HG03139 (cell line): ENCODE measurements at regions not wholly inside any gene's neighbourhood (a gene's known extent, or its start where the extent isn't known, plus 50 kb on each side); places are given as distances from the start of the nearest gene placed in this dataset.
"Not testable (repeated sequence)": the region's sequence is repeated elsewhere in the genome, so short reads cannot be mapped to it uniquely, and the experiment has no call there.

Experiments used
- ATAC-seq: cut with Tn5 transposase; IDR thresholded peaks from one replicate; pipeline ENCODE4 v1.9.1; 2021; ENCODE audit not compliant: unreplicated experiment

DNA sequence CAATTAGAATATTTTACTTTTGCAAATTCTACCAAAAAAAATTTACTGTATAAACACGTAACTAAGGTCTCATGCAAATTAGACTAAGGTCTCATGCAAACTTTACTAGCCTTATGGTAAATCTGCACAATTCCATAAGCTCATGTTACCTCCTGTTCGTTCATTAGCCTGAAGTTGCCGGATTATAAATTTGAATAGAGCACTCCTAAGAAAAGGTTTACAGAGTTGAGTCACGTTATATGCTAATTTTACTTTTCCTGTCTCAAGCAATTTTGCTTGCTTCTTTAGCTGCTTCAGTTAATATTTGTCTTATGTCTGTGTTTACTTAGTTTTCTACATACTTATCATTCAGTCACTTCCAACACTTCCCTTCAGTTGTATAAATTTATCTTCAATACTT is 1434.0 kb upstream of the EYS start:
- no peak for ATAC-seq

DNA sequence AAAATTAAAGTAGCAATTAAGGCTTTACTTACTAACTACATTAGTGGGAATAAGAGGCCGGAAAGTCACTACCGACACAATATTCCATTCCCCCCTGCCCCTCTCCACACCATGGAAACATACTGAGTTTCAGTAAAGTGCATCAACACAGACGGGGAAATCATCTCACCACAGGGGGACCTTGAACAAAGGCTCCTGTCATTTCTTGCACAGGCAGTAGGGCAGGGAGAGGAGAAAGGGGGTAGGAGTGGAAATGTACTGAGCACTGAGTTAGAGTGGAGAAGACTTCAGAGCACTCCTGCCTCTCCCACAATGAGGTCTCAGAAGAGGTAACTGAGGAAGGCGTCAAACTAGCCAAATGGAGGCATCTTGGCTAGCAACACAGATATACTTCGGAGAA is 1426.9 kb upstream of the EYS start:
- no peak for ATAC-seq

GRCh38 chr6:67131827-67132226 is 1424.8 kb upstream of the EYS start:
- no peak for ATAC-seq

DNA sequence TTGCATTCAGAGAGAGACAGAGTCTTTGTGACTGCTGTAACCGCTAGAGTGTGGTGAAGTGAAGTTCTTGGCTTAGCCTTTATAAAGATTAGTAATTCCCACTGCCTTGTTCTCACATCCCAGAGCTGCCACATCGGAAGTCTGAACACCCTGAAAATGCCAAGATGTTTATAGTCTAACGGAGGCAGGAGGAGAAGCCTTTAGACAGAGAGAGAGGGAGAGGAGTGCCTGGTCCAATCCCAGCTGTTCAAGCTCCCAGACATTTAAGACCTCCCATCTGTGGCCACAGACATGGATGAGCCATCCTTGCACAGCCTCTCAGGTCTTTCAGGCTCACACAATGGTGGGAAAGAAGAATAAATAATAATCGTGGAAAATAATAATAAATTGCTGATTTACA is 1422.8 kb upstream of the EYS start:
- ATAC-seq = no peak

GRCh38 chr6:67127041-67127440 is 1420.0 kb upstream of the EYS start:
- no peak for ATAC-seq

DNA sequence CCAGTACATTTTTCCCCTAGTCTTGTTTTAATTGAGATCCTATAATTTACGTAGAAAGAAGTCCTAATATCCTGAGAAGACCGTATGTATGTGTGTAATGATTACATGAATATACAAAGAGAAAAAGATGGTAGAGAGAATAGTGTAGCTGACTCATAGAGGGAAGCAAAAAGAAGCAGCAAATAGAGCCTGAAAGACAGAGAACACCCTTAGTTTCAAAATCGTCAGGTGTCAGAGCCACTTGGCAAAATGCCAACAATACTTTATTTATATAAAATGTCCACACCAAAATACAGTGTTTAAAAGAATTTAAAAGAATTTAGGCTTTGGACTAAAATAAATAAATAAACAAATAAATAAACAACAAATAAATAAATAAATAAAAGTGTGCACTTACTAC is 1414.1 kb upstream of the EYS start:
- ATAC-seq = no peak

DNA sequence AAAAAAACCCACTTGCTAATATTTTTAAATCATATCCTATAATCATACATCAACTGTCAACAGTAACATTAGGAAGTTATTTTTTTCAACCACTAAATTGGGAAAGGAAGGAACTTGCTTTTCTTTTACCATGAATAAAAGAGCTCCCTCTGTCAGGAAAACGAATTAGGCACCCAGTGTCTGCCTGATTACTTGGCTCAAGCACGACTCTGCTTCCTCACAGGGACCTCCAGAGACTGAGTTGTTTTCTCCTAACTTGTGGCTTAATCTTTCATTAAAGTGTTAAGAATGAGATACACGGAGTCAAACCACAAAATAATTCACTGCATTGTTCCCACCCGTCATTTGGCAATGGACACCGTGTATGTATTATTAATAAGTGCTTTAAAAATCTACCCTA is 1405.1 kb upstream of the EYS start:
- no peak for ATAC-seq

DNA sequence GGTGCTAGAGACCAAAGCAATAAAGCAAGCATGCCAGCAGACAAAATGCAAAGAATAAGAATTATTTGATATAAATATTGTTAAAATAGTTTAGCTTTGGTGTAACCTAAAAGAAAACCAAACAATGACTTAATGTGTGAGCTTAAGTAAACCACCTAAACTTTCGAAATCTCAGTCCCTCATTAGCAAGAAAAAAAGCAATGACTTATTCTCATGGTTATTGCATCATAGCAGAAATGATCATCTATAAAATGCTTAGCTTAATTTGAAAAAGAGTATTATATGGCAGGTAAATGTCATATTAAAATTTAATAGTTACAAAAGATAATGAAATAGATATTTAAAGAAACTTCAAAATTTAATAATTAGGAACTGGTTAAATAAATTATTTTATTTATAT is 1395.7 kb upstream of the EYS start:
- ATAC-seq = no peak

DNA sequence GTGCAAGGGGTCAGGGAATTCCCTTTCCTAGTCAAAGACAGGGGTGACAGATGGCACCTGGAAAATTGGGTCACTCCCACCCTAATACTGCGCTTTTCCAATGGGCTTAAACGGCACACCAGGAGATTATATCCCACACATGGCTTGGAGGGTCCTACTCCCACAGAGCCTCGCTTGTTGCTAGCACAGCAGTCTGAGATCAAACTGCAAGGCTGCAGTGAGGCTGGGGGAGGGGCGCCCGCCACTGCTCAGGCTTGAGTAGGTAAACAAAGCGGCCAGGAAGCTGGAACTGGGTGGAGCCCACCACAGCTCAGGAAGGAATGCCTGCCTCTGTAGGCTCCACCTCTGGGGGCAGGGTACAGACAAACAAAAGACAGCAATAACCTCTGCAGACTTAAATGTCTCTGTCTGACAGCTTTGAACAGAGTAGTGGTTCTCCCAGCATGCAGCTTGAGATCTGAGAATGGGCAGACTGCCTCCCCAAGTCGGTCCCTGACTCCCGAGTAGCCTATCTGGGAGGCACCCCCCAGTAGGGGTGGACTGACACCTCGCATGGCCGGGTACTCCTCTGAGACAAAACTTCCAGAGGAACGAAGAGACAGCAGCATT is 1388.7 kb upstream of the EYS start:
- not testable (repeated sequence) for ATAC-seq

- ATAC-seq = no peak
These were observed 1387.5 kb upstream of the EYS start for GRCh38 chr6:67094431-67094946.

GRCh38 chr6:67073938-67074337 is 1366.9 kb upstream of the EYS start:
- no peak for ATAC-seq

GRCh38 chr6:67068781-67069180 is 1361.8 kb upstream of the EYS start:
- no peak for ATAC-seq

GRCh38 chr6:67064323-67064722 is 1357.3 kb upstream of the EYS start:
- ATAC-seq = no peak

DNA sequence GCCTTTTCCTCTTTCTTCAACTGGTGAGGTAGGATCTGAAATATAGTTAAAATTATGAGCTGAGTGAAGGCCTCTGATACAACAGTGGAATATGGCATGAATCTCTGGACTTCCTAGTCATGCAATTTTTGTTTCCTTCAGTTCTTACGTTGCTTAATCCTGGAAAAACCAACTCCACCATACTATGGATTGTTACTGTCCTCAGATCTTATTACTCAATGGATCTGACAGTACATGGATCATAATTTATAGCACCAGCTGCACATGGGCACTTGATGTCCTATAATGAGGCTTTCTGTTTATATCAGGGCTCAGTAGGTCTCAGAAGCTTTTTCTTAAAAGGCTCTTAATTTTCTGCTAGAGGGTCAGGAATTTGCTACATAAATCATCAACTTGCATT is 1341.0 kb upstream of the EYS start:
- ATAC-seq = no peak

DNA sequence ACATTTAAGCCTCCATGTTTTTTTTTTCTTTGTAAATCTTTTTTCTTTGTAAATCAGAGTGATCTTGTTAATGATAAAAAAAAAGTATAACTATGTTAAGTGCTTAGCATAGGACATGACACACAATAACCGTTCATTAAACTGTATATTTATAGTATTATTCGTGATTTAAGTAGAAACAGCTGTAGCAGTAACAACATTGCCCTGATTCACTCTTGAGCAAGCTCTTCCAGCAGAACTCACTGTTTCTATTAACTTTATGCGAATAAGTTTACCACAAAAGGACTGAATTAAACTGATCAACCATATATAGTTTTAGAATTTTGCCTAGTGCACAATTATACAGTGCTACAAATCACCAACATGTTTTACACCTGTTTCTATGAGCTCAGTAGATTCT is 1338.0 kb upstream of the EYS start:
- no peak for ATAC-seq

DNA sequence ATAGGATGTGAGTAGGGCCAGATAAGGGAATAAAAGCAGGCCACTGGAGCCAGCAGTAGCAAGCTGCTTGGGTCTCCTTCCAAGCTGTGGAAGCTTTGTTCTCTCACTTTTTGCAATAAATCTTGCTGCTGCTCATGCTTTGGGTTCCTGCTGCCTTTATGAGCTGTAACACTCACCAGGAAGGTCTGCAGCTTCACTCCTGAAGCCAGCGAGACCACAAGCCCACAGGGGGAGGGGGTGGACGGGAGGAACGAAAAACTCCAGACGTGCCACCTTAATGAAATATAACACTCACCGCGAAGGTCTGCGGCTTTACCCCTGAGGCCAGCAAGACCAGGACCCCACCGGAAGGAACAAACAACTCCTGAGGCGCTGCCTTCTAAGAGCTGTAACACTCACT is 1324.4 kb upstream of the EYS start:
- no peak for ATAC-seq

DNA sequence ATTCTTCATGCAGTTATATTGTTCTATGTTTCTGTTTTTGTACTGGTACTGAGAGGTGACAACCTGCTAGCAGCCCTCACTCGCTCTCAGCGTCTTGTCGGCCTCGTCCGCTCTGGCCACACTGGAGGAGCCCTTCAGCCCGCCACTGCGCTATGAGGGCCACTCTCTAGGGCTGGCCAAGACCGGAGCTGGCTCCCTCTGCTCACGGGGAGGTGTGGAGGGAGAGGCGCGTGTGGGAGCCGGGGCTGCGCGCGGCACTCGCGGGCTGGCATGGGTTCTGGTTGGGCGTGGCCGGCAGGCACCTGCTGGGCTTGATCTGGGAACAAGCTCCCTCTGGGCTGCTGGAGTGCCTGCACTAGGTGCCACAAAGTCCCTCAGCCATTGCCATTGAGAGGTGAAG is 1323.8 kb upstream of the EYS start:
- no peak for ATAC-seq

DNA sequence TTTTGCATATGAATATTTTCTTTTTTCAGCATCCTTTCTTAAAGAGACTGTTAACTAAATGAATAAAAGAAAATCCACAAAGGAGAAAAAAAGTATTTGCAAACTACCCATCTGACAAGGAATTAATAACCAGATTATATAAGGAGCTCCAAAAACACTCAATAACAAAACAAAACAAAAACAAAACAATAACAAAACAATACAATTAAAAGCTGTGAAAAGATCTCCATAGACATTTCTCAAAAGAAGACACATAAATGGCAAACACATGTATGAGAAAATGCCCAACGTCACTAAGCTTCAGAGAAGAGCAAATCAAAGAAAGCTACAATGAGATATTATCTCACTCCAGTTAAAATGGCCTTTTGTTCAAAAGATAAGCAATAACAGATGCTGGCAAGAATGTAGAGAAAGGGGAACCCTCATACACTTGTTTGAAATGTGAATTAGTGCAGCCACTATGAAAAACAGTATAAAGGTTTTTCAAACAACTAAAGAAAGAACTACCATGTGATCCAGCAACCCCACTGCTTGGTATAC is 1310.0 kb upstream of the EYS start:
- no peak for ATAC-seq

GRCh38 chr6:67011441-67011840 is 1304.4 kb upstream of the EYS start:
- no peak for ATAC-seq

DNA sequence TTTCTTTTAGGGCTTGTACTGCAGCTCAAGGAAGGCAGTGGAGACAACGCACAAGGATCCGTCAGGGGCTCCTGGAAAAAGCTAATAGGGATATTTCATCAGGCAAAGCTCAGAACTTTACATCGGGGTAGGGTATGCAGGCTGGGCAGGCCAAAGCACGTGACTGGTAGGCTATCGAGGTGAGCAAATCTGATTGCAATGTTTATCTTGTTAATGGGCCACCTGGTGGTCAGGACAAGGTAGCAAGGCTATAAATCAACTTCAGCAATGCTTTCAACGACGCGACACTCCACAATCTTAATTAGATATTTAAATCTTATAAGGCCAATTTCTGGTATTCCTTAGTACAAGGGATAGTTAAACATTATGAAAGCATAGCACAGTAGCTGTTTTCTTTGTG is 1302.8 kb upstream of the EYS start:
- no peak for ATAC-seq

DNA sequence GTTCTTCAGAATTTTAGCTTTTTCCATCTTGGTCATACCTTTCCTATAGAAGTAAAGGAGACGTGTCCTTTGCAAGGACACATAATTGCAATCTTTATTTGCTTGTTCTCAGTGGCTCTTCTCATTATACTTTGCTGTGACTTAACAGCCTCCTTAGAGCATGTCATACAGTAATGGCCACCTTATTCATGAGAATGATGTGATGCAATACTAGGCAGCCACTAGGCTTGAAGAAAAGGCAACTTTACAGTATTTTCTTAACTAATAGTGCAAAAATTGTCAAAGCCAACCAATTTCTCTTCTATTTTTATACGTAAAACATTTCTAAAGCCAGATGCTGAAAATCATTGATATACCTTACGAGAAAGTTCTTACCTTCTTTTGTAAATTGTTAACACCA is 1296.8 kb upstream of the EYS start:
- no peak for ATAC-seq

- no peak for ATAC-seq
These were observed 1293.1 kb upstream of the EYS start for GRCh38 chr6:67000121-67000520.

DNA sequence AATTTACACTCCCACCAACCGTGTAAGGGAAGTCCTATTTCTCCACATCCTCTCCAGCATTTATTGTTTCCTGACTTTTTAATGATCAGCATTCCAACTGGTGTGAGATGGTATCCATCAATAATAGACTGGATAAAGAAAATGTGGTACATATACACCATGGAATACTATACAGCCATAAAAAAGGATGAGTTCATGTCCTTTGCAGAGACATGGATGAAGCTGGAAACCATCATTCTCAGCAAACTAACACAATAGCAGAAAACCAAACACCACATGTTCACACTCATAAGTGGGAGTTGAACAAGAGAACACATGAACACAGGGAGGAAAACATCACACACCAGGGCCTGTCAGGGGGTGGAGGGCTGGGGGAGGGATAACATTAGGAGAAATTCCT is 1290.6 kb upstream of the EYS start:
- not testable (repeated sequence) for ATAC-seq
